Left ventricle myocardium inferior (tissue), 1 donor: ENCODE measurements at regions not wholly inside any gene's neighbourhood (a gene's known extent, or its start where the extent isn't known, plus 50 kb on each side); places are given as distances from the start of the nearest gene placed in this dataset.

Experiments
- DNase-seq: peaks from one replicate; pipeline ENCODE4 v3.0.0-alpha.2; 2020
- H3K27ac ChIP-seq: fragments of 200-600 bp; replicated peaks from 2 replicates; pipeline ENCODE4 v1.8.0; 2021
- H3K27me3 ChIP-seq: fragments of 200-600 bp; 2 replicates; pipeline ENCODE4 v1.8.0; 2021; ENCODE audit warnings: low read depth
- H3K36me3 ChIP-seq: fragments of 200-600 bp; 2 replicates; pipeline ENCODE4 v1.8.0; 2021
- H3K4me1 ChIP-seq: fragments of 200-600 bp; 2 replicates; pipeline ENCODE4 v1.8.0; 2021
- H3K4me3 ChIP-seq: fragments of 200-600 bp; 2 replicates; pipeline ENCODE4 v1.8.0; 2021; ENCODE audit warnings: mild to moderate bottlenecking, moderate library complexity
- H3K9me3 ChIP-seq: fragments of 200-600 bp; replicated peaks from 2 replicates; pipeline ENCODE4 v1.8.0; 2021
- CTCF ChIP-seq: fragments of 200-600 bp; IDR thresholded peaks from 2 replicates; pipeline ENCODE4 v1.8.0; 2021; ENCODE audit warnings: antibody characterized with exemption, mild to moderate bottlenecking, borderline replicate concordance
- intact Hi-C: fragments of 100-400 bp; cut with micrococcal nuclease; formaldehyde crosslinking; loops from one replicate; pipeline ENCODE4 v1.11.0; 2022
- donor health status: DM: no; HTN: yes; CAD: no; lungs with severe emphysema.

DNA sequence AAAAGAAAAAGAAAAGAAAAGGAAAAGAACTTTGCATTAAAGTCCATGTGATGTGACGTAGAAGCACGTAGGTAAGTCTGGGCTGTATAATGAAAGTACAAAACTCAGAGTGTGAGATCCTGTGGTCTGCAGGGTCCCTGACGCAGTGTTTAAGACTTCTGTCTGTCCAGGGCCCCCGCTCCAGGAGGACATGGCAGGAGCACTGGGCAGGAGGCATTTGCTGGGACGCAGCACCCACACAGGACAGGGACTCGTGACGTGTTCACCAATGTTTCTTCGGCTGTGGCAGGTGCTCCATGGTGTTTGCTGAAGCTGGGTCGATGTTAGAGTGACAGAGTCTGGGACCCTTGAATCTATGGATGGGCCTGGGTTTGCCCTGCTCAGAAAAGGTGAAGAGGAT is 348.1 kb downstream of the BRD1 start:
- Histone ChIP-seq H3K4me1 (peaks cover 14% of the 10 kb centered on the region), H3K27me3 (peaks cover 53% of the 10 kb centered on the region), H3K36me3 (no peaks in the 10 kb centered on the region), H3K4me3 (no peak overlapping the region), H3K27ac (no peak overlapping the region), H3K9me3 (peaks cover 3% of the 10 kb centered on the region)
- no peak for TF ChIP-seq CTCF
- intact Hi-C loops = no loop called here
- no peak for DNase-seq

DNA sequence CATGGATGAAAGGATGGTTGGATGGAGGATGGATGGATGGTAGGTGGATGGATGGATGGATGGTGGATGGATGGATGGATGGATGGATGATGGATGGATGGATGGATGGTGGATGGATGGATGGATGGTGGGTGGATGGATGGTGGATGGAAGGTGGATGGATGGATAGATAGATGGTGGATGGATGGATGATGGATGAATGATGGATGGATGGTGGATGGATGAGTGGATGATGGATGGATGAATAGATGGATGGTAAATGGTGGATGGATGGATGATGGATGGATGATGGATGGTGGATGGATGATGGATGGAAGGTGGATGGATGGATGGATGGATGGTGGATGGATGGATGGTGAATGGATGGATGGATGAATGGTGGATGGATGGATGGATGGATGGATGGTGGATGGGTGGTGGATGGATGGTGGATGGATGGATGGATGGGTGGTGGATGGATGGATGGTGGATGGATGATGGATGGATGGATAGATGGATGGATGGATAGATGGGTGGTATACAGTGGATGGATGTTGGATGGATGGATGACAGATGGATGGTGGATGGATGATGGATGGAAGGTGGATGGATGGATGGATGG is 350.8 kb downstream of the BRD1 start:
- intact Hi-C loops = no loop called here
- Histone ChIP-seq H3K36me3 (no peaks in the 10 kb centered on the region), H3K9me3 (peaks cover 3% of the 10 kb centered on the region), H3K4me1 (peaks cover 6% of the 10 kb centered on the region), H3K27ac (no peak overlapping the region), H3K27me3 (peaks cover 35% of the 10 kb centered on the region), H3K4me3 (no peak overlapping the region)
- no peak for DNase-seq
- TF ChIP-seq CTCF = no peak

DNA sequence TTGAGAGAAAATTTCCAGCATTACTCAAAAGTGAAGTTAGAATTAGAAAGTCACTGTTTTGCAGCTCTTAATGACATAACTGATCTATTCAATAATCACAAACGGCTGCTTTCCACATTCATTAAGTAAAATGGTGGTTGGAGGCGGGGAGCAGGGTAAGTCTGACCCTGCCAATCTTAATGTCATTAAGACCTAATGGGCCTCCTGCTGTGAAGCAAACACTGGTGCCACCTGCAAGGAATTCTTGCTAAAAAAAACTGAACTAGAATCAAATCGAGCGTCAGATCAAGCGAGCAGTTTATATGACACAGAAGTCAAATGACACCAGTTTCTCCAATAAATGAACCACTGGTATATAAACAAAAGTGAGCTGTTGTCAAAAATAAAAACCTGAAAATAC is 351.5 kb downstream of the BRD1 start:
- TF ChIP-seq CTCF = no peak
- intact Hi-C loops = no loop called here
- H3K36me3 ChIP-seq = no peaks in the 10 kb centered on the region
- DNase-seq = no peak
- no peak overlapping the region for H3K27ac ChIP-seq
- no peak overlapping the region for H3K4me3 ChIP-seq
- H3K9me3 ChIP-seq = peaks cover 3% of the 10 kb centered on the region
- H3K27me3 ChIP-seq = peaks cover 28% of the 10 kb centered on the region
- no peaks in the 10 kb centered on the region for H3K4me1 ChIP-seq

DNA sequence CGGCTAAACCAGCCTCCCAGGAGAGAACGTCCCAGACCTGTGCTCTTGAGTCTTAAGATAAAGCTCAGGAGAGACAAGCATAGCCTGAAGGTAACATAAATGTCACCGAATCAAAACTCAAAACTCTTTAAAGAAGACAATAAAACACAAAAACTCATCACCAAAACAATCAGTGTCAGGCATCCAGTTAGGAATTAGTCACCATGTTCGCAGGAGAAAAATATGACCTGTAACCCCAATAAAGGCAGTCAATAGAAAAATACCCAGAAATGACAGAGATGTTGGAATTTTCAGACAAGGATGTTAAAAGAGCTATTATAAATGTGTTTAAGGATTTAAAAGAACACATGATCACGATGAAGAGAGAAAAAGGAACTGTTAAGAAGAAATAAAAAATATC is 352.4 kb downstream of the BRD1 start:
- Histone ChIP-seq H3K4me3 (no peak overlapping the region), H3K27ac (no peak overlapping the region), H3K9me3 (peaks cover 3% of the 10 kb centered on the region), H3K36me3 (no peaks in the 10 kb centered on the region), H3K27me3 (peaks cover 23% of the 10 kb centered on the region), H3K4me1 (no peaks in the 10 kb centered on the region)
- TF ChIP-seq CTCF = no peak
- DNase-seq = no peak
- intact Hi-C loops = no loop called here

DNA sequence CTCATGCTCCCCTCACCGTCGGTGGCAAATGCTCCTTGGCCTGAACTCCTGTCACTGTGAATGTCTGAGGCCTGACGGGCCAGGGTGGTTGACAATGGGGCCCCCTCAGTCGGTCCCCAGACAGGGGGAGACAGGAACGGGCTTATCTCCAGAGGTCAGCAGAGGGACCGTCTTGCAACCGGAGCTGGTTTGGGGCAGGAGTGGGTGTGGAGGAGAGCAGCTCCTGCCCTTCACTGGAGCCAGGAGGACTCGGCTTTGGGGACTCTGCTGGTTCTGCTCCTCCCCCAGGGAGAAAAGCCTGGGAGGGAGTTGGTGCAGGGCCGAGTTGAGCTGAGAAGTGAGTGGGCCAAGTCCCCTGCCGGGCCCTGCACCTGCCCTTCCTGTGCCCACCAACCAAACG is 354.4 kb downstream of the BRD1 start:
- Histone ChIP-seq H3K27me3 (peaks cover 15% of the 10 kb centered on the region), H3K4me1 (no peaks in the 10 kb centered on the region), H3K36me3 (no peaks in the 10 kb centered on the region), H3K27ac (no peak overlapping the region), H3K9me3 (no peaks in the 10 kb centered on the region), H3K4me3 (no peak overlapping the region)
- no peak for TF ChIP-seq CTCF
- no peak for DNase-seq
- intact Hi-C loops = no loop called here
